ENCODE measurements at regions not wholly inside any gene's neighbourhood (a gene's known extent, or its start where the extent isn't known, plus 50 kb on each side); places are given as distances from the start of the nearest gene placed in this dataset.
"Not testable (repeated sequence)": the region's sequence is repeated elsewhere in the genome, so short reads cannot be mapped to it uniquely, and the experiment has no call there.

DNA sequence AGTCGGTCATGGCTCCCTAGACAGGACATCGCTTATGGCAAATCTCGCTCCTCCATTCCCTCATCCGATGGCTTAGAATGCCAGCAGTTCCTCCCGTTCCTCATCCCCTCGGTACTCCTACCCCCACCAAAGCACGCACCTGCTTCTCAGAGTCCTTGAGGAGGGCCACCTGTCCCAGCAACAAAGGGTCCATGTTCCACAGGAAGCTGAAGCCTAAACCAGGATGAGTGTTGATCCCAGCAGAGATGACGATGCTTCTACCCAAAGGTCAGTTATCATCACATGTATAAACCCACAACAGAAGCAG lies 111.2 kb downstream of the THBS2 start:
- DNase-seq: no peak

DNA sequence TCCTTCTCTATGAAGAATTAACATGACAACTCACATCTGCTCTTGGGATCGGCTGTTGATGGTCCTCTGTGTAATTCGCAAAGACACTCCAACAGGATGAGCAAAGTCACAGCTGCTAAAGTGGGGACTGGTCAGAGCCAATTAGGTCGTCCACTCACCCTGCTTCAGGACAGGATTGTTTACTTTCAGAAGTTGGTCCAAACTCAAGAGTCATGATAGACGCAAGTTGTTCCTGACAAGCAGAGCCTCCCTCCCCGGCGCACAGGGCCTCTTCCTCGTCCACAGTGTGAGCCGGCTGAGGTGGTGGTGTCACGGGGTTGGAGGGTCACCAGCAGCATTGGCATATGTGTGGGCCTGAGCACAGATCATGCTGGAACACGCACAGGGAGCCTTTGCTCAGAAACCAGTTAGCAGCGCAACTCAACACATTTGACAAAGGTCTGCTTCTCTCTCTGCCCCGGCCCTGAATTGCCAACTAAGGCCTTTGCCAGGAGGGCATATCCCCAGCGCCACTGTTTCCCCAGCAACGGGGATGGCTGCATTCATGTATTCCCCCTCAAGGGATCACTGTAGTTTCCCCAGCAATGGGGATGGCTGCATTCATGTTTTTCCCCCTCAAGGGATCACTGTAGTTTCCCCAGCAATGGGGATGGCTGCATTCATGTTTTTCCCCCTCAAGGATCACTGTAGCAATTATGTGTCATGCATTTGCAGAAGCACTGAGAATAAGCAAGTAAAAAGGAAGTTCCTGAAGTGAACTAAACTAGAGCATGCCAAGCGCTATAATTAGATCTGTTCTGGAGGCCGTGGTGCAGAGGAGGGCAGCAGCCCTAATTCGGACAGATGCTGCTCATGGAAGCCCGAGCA lies 111.7 kb downstream of the THBS2 start:
- no peak for DNase-seq

DNA sequence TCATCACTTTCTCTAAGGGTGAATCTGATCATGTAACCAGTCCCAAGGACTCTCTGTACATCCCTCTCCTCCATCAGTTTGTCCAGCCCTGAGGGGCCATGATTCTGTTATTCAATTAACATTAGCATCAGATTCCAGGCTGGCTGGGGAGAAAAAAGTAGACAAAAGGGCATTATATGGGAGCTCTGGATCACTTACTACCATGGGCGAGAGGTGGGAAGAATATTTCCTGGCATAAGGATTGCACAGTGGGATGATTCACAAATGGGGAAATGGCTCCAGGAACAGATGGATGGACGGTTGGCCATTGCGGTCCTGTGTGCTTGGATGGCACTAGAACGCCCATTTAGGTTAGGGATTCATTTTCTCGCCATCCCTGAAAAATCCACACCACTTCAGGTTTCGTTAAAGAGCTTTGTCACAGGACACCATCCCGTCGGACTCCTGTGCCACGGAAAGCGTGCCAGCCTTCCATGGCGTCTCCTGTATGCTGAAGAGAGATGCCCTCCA lies 112.6 kb downstream of the THBS2 start:
- no peak for DNase-seq

DNA sequence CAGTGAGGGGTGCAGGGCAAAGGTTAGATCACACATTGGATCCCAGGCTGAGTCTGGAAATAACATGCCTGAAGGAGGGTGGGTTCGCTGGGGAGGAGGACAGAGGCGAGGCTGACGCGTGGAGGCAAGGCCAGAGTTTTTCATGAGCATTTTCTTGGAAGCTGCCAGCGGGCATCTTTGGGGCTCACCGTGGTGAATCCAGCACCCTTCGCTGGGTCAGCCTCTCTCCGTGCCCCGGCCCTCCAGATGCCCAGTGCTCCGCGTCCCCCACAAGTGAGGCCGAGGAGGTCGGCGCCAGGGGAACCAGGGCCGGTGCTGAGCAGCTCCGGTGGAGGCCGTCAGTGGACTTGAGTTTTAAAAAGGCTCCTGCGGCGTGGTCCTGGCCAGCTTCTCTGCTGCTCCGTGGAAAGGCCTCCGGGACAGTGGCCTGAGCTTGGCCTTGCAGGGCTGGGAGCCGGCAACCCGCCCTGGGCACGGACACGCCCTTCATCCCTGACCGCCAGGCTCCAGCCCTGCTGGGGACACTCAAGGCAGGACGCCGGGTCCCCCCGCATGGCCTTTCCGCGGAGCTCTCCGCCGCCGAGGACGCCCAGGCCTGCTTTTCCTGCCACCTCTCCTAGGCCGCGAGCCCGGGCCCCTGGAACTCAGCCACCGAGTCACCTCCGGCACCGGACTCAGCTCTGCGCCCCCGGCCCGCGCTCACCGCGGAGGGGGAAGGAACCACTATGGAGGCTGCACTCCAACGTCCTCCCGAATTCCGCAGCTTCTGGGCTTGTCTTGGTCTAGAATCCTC lies 114.3 kb downstream of the THBS2 start:
- no peak for DNase-seq

DNA sequence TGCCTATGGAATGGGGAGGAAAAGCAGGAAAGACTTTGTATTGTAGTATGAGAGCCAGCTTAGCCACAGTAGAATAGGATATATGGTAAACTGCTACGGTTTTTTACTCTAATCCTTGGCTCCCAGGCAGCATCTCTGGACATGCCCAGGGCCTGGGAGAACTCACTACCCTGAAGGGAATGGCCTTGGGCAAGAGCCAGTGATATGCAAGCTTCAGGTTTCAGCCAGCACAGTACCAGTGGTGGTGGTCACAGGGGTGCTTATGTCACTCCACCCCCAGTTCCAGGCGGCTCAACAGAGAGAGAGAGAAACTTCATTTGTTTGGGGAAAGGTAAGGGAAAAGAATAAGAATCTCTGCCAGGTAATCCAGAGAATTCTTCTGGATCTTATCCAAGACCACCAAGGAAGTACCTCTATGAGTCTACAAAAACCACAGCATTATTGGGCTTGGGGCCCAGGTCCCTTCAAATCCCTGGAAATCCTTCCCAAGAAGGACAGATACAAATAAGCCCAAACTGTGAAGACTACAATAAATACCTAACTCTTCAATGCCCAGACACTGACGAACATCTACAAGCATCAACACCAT lies 121.2 kb downstream of the THBS2 start:
- no peak for DNase-seq

DNA sequence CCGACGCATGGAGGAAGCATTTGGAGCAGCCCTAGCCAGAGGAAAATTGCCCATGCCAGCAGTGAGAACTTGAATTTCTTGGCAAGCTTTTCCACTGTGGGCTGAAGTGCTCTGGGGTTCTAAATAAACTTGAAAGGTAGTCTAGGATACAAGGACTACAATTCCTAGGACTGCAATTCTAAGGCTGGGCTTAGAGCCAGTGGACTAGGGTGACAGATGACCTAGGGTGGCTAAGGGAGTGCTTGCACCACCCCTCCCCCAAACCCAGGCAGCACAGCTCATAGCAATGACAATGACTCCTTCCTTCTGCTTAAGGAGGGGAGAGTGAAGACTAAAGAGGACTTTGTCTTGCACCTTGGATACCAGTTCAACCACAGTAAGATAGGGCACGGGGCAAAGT lies 122.3 kb downstream of the THBS2 start:
- DNase-seq: no peak

DNA sequence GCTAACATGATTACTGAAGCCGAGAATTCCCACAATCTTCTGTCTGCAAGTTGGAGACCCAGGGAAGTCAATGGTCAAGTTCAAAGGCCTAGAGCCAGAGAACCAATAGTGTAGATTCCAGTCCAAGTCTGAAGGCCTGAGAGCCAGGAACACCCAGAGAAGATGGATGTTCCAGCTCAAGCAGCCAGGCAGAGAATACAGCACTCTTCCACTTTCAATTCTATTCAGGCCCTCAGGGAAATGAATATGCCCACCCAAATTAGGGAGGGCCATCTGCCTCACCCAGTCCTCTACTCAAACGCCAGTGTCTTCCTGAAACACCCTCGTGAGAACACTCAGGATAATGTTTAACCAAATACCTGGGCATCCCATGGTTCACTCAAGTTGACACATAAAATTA lies 123.5 kb downstream of the THBS2 start:
- no peak for DNase-seq

DNA sequence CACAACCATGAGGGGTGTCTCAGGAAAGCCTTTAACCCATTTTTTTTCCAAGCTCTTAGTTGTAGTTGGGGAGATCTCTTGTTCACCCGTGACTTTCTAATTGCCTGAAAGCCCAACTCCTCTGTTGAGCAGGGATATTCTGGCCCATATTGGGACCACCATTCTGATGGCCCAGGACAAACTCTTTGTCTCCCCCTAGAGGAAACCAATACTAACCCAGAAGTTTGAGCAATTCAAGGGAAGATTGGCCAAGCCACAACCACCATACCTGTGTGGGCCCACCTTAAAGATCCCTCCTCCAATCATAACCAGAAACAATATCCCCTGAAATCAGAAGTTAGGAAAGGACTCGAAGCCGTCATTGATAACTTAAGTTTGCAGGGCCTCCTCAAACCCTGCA lies 132.6 kb downstream of the THBS2 start:
- DNase-seq: no peak

DNA sequence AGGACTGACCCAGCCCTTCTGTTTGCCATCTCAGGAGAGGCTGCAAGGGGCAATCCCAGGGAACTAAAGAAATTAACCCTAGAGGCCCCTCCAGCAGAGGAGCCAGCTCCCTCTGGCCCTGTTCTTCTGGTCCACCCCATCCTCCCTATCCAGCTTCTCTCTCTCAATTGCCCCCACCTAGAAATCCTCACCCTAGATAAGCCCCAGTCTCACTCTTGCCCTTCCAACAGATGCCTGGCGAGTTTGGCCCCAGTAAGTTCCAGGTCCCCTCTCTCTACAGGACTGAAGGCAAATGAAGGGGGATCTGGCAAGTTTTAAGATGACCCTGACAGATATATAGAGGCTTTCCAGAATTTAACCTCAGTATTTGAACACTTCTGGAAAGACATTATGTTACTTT lies 134.0 kb downstream of the THBS2 start:
- no peak for DNase-seq

DNA sequence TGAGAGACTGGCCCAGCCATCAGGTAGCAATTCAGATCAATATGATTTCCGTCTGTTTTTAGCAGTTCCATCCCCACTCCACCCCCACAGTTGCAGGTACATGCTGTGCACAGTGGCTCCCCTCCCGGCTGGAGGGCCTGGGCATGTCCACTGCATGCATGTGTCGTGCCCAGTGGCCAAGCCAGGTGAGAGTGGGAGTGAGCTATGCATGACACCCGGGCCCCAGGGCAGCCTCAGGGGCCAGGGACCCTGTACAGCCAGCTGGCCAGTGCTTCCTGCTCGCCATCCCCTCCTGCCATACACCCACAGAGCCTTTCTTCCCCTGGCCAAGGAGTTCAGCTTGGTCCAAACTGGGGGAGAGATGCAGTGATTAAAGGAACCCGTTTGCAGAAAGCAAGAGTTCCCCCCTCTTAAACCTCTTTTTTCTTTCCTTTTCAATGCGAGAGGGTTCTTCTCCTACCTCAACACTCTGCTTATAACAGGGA lies 135.3 kb downstream of the THBS2 start:
- no peak for DNase-seq

DNA sequence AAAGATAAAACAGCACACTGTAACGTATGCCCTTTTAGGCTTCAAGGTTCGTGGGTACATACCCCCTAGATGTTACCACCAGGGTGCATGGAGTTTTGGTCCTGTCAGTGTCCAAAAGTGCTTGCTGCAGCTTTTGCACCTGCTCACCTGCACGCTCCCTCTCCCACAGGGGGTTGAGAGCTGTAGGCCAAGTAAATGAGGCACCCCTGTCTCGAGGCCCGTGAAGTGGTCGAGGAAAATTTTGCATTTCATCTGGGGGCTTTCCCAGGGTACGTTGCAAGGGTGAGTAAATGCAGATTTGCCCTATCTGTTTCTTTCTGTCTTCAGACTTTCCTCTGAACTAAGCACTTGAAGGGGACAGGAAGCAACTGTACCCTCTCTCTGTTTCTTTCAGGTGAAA lies 136.0 kb downstream of the THBS2 start:
- DNase-seq: no peak

DNA sequence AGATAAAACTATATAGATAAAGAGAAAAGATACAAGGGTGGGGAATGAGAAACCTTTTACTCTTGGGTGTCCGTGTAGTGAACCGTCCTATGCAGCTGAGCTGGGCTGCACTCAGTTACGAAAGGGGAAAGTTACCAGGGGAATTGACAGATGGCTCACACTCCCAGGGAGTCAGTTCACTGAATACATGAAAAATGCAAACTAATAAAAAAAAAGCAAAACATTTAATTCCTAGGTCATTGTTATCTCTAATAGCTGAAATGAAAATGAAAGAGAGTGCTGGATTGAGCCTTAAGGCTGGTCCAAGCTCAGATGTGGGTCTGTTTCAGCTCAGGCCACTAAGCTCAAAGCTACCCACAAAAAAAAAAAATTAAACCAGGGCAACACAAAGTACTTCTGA lies 138.0 kb downstream of the THBS2 start:
- DNase-seq: no peak

DNA sequence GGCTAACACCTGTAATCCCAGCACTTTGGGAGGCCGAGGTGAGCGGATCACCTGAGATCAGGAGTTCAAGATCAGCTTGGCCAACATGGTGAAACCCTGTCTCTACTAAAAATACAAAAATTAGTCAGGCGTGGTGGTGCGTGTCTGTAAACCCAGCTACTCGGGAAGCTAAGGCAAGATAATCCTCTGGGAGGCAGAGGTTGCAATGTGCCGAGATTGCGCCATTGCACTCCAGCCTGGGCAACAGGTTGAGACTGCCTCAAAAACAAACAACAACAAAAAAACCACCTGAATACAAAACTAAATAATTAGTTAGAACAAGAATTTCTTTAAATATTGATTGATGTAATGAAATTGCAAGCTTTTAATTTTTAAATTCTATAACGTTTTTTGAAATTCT lies 139.0 kb downstream of the THBS2 start:
- not testable (repeated sequence) for DNase-seq

DNA sequence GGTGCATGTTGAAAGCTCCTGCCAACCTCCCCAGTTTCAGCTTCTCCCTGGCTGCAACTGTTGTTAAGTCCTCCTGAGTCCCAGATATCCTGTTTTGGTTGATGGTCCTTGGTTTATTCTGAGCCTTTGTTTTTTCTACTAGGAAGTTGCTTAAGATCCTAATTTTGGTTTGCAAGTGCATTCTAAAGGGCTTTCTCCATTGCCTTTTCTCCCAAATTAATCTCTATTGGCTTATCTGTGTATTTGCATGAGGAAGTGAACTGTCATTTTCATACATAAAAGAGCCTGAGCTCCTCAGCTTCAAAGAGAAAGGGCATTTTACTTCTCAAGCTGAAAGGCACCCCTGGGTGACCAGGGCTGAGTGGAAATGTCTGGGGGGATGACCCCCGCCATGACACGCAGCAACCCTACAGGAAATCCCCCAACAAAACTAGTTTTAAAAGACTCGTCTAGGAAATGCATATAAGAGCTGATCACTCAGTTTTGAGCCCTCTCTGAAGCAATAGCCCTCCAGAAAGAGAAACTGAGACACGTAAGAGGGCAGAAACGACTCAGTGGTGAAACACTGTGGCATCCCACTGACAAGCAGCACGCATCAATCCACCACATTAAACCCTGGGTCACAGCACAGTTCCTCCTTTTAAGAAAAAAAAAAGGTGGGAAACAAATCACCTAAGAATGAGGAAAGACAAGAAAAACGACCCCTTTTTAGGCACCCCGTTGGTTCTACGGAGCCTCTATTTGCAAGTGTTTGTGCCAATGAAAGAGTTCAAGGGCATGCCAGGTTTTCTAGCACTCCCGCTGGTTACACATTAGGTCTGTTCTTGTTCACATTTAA lies 140.9 kb downstream of the THBS2 start:
- no peak for DNase-seq

DNA sequence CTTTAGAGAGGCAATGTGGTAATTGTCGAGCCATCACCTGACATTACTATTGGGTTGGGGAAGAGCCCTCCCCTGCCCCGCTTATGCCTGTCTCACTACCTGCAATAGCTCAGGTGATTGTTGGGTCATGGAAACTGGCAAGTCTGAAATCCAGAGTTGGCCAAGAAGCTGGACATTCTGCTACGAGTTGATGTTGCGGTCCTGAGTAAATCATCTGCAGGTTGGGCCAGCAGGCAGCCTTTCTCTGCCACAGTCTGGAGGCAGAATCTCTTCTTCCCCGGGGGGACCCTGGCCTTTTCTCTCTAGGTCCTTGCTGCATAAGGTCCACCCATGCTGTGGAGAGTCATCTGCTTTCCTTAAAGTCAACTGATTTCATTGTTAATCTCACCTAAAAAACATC lies 142.4 kb downstream of the THBS2 start:
- no peak for DNase-seq

DNA sequence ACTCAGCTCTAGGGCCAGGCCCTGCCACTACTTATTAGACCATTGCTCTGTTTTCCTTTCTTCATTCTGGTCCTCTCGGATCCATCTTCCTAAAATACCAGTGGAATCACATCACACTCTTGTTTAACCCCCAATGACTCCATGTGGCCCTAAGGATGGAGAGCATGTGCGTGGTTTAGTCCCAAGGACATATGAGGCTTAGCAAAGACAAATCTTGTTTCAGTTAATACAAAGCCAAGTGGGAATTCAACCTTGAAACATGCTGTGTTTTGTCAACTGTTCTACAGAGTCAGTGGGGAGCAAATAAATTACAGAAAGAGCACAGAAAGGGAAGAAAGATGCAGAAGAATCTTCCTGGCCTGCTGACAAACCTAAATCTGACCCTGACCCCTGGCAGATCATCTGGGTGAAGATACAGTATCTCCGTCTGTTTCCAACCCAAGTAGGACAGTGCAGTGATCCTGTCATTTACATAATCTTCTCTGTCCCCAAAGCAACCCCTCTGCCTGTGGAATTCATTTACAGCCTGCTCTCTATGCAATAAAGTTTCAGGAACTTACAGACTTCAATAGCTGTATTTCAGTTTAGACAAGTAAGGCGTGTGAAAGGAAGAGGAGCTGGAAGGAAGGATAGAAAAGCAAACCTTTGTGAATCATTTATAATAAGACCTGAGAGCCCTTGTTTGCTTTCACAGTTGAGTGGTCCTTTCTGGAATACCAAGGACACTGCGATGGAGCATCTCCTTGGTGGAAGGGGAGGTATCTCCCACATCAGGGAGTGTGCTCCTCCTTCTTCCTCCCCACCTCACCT lies 144.0 kb downstream of the THBS2 start:
- no peak for DNase-seq

DNA sequence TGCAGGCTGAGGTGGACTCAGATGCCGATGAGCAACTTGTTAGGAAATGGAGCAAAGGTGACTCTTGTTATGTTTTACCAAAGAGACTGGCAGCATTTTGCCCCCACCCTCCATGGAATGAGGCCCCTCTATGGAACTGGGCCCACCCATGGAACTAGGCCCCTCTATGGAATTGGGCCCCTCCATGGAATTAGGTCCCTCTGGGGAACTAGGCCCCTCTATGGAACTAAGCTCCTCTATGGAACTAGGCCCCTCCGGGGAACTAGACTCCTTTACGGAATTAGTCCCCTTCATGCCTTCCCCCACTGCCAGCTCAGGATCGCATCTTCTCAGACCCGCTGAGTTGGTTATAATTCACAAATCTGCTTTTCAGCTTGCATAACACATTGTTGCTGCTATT lies 144.9 kb downstream of the THBS2 start:
- DNase-seq: no peak

DNA sequence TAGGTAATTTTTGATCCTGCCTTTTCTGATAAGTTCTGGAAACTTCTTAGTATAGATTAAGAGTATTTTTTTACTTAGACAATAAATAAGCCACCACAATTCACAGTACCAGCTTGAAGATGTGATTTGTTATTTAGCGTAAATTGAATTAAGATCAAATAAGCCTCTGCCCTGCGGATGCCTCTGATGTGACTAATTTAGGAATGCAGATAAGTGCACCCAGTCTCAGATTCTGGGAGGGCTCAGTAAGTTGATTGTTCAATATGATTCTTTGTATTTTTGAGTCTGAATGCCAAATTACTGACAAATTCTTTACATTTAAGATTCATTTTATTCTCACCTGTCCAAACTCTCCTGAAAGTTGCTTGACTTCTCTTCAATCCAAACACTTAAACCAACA lies 147.5 kb downstream of the THBS2 start:
- no peak for DNase-seq

DNA sequence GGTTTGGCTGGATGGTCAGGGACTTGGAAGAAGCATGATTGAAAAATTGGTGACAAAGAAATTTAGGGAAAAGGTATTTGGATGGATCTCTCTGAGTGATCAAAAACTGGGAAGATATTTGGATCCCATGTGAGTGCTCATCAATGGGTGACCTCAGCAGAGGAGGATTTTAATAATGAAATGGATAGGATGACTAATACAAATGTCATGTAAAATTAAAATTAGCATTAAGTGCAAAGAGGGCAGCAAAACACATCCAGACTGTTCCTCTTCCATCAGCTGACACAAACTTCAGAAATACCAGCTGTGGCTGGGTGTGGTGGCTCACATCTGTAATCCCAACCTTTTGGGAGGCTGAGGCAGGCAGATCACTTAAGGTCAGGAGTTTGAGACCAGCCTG lies 151.7 kb downstream of the THBS2 start:
- no peak for DNase-seq

DNA sequence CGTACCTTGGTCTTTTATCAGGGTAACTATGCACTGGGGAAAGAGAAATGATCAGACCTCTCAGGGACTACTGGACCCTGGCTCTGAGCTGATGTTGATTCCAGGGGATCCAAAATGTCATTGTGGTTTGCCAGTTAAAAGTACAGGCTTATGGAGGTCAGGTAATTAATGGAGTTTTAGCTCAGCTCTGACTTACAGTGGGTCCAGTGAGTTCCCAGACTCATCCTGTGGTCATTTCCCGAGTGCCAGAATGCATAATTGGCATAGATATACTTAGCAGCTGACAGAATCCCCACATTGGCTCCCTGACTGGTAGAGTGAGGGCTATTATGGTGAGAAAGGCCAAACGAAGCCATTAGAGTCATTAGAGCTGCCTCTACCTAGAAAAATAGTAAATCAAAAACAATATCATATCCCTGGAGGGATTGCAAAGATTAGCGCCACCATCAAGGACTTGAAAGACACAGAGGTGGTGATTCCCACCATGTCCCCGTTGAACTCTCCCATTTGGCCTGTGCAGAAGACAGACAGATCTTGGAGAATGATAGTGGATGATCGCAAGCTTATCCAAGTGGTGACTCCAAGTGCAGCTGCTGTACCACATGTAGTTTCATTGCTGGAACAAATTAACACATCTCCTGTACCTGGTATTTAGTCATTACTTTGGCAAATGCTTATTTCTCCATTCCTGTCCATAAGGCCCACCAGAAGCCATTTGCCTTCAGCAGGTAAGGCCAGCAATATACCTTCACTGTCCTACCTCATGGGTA lies 152.4 kb downstream of the THBS2 start:
- DNase-seq: no peak

All from activated naive CD4-positive, alpha-beta T cell treated with Interleukin-2 at 50 U/mL for 16 hours (primary cell).